Panc1 (cell line): ENCODE measurements at regions not wholly inside any gene's neighbourhood (a gene's known extent, or its start where the extent isn't known, plus 50 kb on each side); places are given as distances from the start of the nearest gene placed in this dataset.

Experiments used
- ATAC-seq: fragments of 200-7000 bp; cut with Tn5 transposase; 2 replicates; pipeline ENCODE4 v1.9.1; 2020; ENCODE audit warnings: mild to moderate bottlenecking, moderate library complexity
- BruUV-seq: library from RNA; stranded (reverse); fragments of 400-500 nt; replicated peaks from 2 replicates; lab custom pipeline; 2021; lab: Mats Ljungman, UMichigan
- CTCF ChIA-PET: fragments of 300-600 bp; sonication (Branson Sonifier 250); formaldehyde crosslinking; loops from one replicate; lab custom pipeline; 2022; ENCODE audit warnings: antibody characterized with exemption; lab: Charles Lee
- POLR2A ChIA-PET: fragments of 300-600 bp; sonication (Branson Sonifier 250); formaldehyde crosslinking; loops from one replicate; lab custom pipeline; 2022; ENCODE audit warnings: antibody characterized with exemption; lab: Charles Lee
- DNase-seq: peaks from one replicate; pipeline ENCODE4 v3.0.0-alpha.2; 2010; ENCODE audit warnings: low read depth, low spot score
- H3K27ac ChIP-seq: 2 replicates; pipeline ENCODE4 v1.5.1; 2011; ENCODE audit warnings: mild to moderate bottlenecking, low read length, inconsistent platforms
- H3K27me3 ChIP-seq: fragments of 200-500 bp; sonication (Bioruptor generic); 2 replicates; pipeline ENCODE4 v1.6.0; 2014; ENCODE audit warnings: low read length, inconsistent platforms; ENCODE audit not compliant: control insufficient read depth, insufficient read depth
- H3K36me3 ChIP-seq: fragments of 200-500 bp; sonication (Bioruptor generic); 2 replicates; pipeline ENCODE4 v1.5.1; 2014; ENCODE audit warnings: inconsistent platforms, mild to moderate bottlenecking, low read length, moderate library complexity; ENCODE audit not compliant: control insufficient read depth, insufficient read depth
- H3K4me1 ChIP-seq: 2 replicates; pipeline ENCODE4 v1.5.1; 2011; ENCODE audit warnings: inconsistent platforms, mild to moderate bottlenecking, low read length, moderate library complexity; ENCODE audit not compliant: control insufficient read depth, insufficient read depth
- H3K4me3 ChIP-seq, 2 experiments: 2 replicates each; pipeline ENCODE4 v1.5.1; 2011 to 2012; ENCODE audit warnings: low read depth in 2 of 2, low read length in 2 of 2, mild to moderate bottlenecking in 2 of 2, inconsistent platforms in 1 of 2, moderate library complexity in 1 of 2
- H3K9me3 ChIP-seq: fragments of 200-500 bp; sonication (Bioruptor generic); 2 replicates; pipeline ENCODE4 v1.5.1; 2014; ENCODE audit warnings: low read depth, mild to moderate bottlenecking, inconsistent platforms, low read length, moderate library complexity; ENCODE audit not compliant: control insufficient read depth, insufficient read depth
- CTCF ChIP-seq: fragments of 450-650 bp; IDR thresholded peaks from 2 replicates; pipeline ENCODE4 v1.5.1; 2017; ENCODE audit warnings: mild to moderate bottlenecking
- POLR2AphosphoS5 ChIP-seq: IDR thresholded peaks from 2 replicates; pipeline ENCODE4 v1.6.1; 2012; ENCODE audit warnings: mild to moderate bottlenecking, low read depth, low read length, moderate library complexity
- REST ChIP-seq, 2 experiments: IDR thresholded peaks; 2 replicates each; pipeline ENCODE4 v1.6.1; 2011 to 2012; ENCODE audit warnings: low read depth in 2 of 2, control low read depth in 1 of 2, low read length in 1 of 2, mild to moderate bottlenecking in 1 of 2, moderate library complexity in 1 of 2; ENCODE audit not compliant: insufficient read depth in 1 of 2
- SIN3A ChIP-seq: IDR thresholded peaks from 2 replicates; pipeline ENCODE4 v1.6.1; 2012; ENCODE audit warnings: low read depth, mild to moderate bottlenecking, low read length, moderate library complexity, borderline replicate concordance; ENCODE audit not compliant: insufficient read depth
- TCF7L2 ChIP-seq: IDR thresholded peaks from 2 replicates; pipeline ENCODE4 v1.6.1; 2011; ENCODE audit warnings: mild to moderate bottlenecking, low read depth, low read length, inconsistent platforms
- in situ Hi-C: cut with HindIII; loops from 2 replicates; pipeline ENCODE4 v1.10.0; 2016; ENCODE audit warnings: low sequenced_read_pairs, low pct_unique_long_range_greater_than_20kb
- intact Hi-C: fragments of 100-400 bp; cut with micrococcal nuclease; formaldehyde crosslinking; loops from one replicate; pipeline ENCODE4 v1.10.0; 2022; ENCODE audit not compliant: unreplicated experiment

- no peak for TF ChIP-seq SIN3A
- no peak for TF ChIP-seq REST (IDR thresholded peaks at IDR 0.05; ENCODE audit: insufficient read depth in 1 of 2, low read depth in 2 of 2, low read length in 1 of 2)
- no peak for TF ChIP-seq POLR2AphosphoS5
- no peak for TF ChIP-seq CTCF
- no peak for TF ChIP-seq TCF7L2
- Histone ChIP-seq H3K4me1 (no peaks in the 10 kb centered on the region), H3K4me3 (no peak overlapping the region), H3K27me3 (no peaks in the 10 kb centered on the region), H3K36me3 (no peaks in the 10 kb centered on the region), H3K9me3 (no peaks in the 10 kb centered on the region), H3K27ac (no peak overlapping the region)
- ChIA-PET CTCF (no interaction called here), POLR2A (no interaction called here)
- intact Hi-C loops, result no loop called here
- no peak for DNase-seq
- no peak for ATAC-seq
- BruUV-seq, result no TSS peak
- in situ Hi-C loops, result no loop called here
These were observed 166.5 kb upstream of the ANKFN1 start for GRCh38 chr17:55986817-55987216.

GRCh38 chr17:55988861-55989260 lies 164.4 kb upstream of the ANKFN1 start:
- POLR2A ChIA-PET, result no interaction called here
- in situ Hi-C loops, result no loop called here

More at GRCh38 chr17:55988861-55989260, 164.4 kb upstream of the ANKFN1 start:
- Histone ChIP-seq H3K9me3 (no peaks in the 10 kb centered on the region), H3K36me3 (no peaks in the 10 kb centered on the region), H3K27ac (no peak overlapping the region), H3K4me1 (no peaks in the 10 kb centered on the region), H3K27me3 (no peaks in the 10 kb centered on the region), H3K4me3 (no peak overlapping the region)
- intact Hi-C loops, result no loop called here
- ATAC-seq, result no peak
- no TSS peak for BruUV-seq
- DNase-seq, result no peak
- TF ChIP-seq CTCF (no peak), SIN3A (no peak), POLR2AphosphoS5 (no peak), REST (IDR thresholded peaks at IDR 0.05; ENCODE audit: insufficient read depth in 1 of 2, low read depth in 2 of 2, low read length in 1 of 2) (no peak)
- CTCF ChIA-PET, result no interaction called here
